ENCODE measurements at regions not wholly inside any gene's neighbourhood (a gene's known extent, or its start where the extent isn't known, plus 50 kb on each side); places are given as distances from the start of the nearest gene placed in this dataset.
A peak's percentile ranks its signal among the peaks of the same experiment; 100 is the strongest.
"Not testable (repeated sequence)": the region's sequence is repeated elsewhere in the genome, so short reads cannot be mapped to it uniquely, and the experiment has no call there.

DNA sequence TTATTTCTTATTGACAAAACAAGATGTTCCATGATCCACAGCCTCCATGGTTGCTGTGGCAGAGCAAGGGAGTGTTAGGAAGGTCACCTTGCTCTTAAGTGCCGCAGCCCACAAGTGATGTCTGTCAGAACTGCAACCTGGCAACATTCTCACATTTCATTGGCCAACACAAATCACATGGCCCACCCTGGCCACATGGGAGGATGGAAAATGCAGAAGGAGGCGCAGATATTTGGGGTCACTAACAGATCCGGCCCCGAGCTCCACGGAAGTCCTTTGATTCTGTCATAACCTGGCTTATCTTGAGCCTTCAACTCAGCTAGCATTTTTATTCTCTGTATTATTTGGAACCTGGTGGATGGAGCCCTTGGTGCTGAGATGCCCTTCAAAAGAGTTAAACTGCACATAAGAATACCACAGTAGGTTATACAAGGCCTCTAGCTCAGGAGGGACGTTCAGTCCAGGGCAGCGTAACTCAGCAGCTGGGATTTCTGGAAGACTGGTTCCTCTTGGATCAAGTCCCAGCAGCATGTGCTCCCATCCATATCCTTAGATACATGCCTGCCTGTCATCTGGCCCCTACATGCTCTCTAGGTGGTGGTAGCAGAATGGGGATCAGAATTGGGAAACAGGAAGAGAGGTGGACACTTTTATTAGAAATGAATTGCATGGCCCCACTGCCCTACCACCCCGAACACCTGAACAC lies 508.1 kb downstream of the HAPSTR1 start:
- no peak for DNase-seq

DNA sequence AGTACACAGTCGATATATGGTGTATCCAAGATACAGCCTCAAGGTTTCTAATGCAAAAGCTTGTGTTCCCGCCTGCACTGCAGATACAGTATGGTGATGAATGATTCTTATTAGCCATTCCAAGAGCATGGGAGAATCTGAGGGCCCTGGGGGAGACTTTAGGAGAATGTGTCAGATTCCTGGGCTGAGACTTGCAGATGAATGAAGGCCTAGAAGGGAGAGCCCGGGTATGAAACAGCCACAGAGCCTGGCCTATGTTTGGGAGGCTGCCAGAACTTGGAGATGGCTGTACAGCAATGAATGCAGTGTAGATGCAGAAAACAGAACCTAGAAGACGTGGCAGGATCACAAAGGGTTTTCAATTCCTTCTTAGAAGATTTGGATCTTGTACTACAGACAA lies 510.7 kb downstream of the HAPSTR1 start:
- DNase-seq, result no peak

DNA sequence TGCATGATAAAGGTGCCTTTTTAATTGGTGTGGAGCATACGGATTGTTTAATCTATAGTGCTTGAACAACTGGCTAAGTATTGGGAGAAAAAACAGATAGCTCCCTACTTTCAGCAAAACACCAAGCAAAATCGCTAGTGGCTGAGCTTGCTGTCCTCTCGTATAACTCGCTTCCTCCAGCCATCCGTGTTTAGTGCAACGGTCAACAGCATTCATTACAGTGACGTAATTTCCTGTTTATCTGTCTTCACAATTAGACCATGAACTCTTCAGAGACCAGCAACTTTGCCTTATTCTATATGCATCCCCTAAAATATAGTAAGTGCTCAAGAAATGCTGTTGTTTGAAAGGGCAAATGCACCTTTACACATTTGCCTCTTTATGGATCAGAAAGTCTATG lies 511.9 kb downstream of the HAPSTR1 start:
- DNase-seq, result no peak

DNA sequence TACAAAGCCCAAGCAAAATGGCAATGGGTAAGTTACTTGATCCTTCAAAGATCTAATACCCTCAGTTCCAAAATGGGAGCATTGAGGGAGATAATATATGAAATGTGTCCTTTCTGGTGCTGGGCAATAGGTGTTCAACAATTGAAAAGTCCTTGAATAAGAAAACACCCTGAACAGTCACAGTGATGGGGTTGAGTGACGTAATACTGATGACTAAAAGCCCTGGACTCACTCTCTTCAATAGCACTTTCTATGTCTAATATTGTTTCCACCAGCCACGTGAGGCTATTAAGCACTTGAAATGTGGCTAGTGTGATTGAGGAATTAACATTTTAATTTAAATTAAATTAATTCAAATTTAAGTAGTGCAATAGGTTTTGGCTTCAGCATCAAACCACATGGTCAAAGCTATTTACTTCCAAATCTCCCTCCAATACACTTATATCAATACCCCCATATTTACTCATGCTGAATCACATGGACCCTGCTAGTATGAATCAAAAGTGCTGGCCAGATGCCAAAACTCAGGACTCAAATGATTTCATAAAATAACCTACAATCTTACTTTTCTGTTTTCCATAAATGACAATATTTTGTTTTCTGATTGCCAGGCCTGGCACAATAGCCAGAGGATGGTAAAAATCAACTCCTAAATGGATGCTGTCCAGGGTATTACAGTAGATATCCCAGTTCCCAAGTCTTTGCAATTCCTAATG lies 516.2 kb downstream of the HAPSTR1 start:
- DNase-seq, result no peak

DNA sequence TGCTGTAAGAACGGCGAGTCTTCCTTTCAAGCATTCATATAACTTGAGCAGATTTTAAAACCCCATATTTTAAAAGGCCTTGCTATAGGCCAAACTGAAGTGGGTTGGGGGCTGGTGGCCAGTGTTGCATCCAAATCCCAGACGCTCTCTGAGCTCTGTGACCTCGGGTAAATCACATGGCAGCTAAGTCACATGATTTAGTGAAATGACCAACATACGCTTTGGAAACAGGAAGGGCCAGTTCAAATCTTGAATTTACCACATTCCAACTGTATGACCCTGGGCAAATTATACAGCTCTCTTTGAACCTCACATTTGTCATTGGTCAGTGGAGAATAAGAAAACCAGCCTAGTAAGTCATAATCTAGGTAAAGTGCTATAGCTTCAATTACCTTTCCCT lies 519.3 kb downstream of the HAPSTR1 start:
- DNase-seq, result no peak

DNA sequence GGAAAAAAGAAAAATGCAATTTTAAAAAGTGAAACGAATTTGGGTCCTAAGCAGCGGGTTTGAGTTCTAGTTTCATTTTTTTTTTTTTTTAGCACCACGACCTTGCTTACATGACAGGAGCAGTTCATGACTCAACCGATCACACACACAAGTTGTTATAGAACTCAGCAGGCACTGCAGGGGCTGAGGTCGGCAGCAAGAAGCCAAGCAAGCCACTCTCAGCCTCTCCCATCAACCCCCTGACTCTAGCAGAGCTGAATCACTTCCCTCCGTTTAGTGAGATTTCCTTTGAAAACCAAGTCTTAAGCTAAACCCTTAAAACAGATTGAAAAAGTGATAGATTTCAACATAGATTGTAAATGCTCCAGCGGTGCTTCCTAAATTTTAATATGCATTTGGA lies 520.8 kb downstream of the HAPSTR1 start:
- DNase-seq, result no peak

DNA sequence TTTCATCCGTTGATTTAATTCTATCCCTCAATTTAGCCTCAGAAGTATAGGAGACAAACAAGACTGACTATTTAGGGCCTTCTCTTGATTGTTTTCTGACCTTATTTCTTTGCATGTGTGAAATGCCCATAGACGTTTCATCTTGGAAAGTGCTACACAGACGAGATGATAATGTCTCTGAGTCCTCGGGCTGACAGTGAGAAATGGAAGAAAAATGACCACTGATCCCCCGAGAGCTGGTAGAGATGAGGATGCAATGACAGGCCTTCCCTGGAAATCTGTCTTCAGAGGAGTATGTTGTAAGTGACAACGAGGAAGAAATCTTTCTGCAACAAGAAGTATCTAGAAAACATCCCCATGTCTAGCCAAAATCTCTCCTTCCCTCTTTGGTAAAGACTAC lies 522.9 kb downstream of the HAPSTR1 start:
- no peak for DNase-seq

DNA sequence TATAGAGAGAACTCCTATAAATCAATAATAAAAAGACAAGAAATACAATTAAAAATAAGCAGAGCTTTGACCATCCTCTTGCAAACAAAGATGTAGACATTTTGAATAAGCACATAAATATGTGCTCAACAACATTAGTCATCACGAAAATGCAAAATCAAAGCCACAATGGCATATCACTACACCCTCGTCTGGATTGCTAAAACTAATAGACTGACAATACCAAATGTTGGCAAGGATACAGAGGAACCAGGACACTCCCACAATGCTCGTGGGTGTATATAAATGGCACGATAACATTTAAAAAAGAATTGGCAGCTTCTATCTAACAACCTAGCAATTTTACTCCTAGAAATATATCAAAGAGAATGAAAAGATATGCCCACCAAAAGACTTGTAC lies 530.8 kb downstream of the HAPSTR1 start:
- no peak for DNase-seq

DNA sequence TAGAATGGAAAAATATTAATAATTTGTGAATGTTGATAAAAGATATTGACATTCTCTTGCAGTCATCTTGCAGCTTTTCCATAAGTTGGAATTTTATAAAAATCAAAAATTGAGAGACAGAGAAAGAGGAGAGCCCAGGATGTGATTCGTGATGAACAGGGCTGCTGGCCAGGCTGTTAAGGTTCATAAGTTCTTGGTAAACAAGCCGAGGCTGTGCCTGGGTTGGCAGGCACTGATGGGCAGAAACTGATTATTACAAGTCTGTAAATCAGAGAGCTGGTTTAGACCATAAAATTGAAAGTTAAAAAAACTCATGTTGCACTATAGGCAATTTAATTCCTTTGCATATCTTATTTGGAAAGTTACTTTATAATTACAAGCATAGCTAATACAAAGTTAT lies 533.7 kb downstream of the HAPSTR1 start:
- no peak for DNase-seq

DNA sequence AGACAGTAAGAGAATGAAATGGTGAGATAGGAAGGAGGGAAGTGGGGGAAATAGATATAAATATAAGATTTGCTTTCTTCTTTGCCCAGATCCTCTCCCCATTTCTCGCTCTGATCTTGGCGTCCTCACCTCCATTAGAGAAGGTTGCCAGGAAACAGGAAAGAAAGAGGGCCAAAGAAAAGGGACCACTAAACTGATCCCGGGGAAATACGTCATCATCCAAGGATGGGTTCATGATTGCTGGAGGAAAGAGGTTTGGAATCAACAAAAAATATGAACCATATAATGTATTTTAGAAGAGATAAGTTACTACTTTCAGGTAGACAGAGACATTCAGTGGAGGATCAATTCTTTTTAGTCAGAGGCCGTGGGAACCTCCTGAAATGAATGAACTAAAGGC lies 536.0 kb downstream of the HAPSTR1 start:
- no peak for DNase-seq

DNA sequence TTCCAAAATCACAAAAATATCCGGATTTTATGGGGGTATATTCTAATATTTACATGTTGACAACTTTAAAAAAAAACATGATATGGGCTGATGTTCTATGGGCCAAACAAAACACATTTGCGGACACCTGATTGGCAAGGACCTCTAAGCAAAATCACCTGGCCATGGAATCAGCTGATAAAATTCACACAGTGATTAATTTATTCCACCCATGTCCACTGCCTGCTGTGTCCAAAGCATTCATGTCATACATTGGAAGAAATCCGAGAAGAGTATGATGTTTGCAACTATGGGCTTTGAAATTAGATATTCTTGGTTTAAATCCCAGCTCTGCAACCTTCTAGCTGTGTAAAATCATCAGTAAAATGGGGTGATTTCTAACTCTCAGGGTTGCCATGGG lies 538.7 kb downstream of the HAPSTR1 start:
- DNase-seq, result no peak

DNA sequence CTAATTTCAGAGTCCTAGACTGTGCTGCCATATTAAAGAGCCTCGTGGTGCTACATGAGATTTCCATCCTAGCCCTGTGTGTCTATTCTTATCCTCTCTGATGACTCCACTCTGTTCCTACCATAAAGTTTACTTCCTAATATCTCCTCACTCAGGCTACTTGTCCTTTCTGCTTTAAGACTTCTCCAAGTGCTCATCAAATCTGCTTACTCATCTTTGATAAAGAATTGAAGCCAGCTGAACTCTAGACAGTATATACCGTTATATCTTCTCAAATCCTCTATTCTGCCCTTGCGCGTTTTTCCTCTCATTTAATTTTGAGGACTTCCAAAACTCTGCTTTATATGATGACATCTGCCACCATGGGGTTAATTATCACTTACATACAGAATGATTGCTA lies 539.5 kb downstream of the HAPSTR1 start:
- DNase-seq, result no peak

DNA sequence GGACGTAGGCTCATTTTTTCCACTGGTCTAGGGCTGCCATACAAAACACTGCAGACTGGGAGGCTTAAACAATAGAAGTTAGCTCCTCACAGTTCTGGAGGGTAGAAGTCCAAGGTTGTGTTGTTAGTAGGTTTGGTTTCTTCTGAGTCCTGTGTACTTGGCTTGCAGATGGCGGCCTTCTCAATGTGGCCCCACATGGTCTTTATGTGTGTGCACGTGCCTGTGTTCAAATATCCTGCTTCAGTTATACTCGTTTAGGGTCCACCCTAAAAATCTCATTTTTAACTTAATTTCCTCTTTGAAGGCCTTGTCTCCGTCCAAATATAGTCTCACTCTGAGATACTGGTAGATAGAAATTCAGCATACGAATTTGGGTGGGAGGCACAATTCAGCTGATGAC lies 542.4 kb downstream of the HAPSTR1 start:
- no peak for DNase-seq

DNA sequence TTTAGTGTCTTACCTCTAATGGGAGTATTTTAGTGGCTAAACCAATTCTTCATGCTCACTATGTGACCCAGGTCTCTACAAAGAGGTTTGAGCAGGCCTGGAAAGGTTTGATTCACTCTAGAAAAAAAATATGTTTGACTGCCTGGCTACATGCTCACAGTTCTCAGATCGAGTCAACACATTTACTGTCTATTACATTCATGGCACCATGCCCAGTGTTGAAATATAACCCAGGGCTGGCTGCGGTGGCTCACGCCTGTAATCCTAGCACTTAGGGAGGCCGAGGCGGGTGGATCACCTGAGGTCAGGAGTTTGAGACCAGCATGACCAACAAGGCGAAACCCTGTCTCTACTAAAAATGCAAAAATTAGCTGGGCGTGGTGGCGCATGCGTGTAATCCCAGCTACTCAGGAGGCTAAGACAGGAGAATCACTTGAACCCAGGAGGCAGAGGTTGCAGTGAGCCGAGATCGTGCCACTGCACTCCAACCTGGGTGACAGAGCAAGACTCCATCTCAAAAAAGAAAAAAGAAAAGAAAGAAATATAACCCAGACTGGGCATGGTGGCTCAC lies 543.8 kb downstream of the HAPSTR1 start:
- DNase-seq, result not testable (repeated sequence)

DNA sequence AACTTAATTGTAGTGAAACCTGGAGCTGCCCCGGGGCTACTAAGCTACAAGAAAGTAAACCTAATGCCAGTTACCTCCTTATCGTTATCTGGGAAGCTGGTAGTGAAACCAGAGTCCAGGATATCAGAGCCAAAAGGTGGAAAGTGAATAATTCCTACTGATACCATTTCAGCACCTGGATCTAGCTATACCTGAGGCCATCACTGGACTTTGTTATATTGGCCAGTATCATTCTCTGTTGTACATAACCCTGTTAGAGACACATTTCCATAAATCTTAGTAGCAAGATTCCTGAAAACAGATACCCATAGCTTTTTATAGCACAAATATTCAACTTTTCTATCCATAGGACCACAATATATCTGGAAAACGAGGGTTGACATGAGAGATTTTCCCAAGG lies 538.0 kb downstream of the GRIN2A start:
- DNase-seq, result no peak

DNA sequence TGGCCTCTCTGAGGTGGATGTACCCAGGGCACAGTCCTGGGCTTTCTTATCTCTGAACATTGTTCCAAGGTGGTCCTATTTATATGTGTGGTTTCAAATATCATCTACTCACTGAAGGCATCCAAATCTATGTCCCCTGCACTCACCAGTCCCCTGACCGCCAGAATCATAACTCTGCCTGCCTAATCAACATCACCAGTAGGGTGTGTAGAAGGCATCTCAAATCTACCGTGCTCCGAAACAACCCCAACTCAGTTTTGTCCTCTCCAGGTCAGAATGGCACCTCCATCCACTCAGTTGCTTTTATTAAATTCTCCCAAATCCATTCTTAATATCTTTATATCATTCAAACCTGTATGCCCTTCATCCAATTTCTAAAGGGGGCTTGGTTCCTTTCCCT lies 536.3 kb downstream of the GRIN2A start:
- no peak for DNase-seq

DNA sequence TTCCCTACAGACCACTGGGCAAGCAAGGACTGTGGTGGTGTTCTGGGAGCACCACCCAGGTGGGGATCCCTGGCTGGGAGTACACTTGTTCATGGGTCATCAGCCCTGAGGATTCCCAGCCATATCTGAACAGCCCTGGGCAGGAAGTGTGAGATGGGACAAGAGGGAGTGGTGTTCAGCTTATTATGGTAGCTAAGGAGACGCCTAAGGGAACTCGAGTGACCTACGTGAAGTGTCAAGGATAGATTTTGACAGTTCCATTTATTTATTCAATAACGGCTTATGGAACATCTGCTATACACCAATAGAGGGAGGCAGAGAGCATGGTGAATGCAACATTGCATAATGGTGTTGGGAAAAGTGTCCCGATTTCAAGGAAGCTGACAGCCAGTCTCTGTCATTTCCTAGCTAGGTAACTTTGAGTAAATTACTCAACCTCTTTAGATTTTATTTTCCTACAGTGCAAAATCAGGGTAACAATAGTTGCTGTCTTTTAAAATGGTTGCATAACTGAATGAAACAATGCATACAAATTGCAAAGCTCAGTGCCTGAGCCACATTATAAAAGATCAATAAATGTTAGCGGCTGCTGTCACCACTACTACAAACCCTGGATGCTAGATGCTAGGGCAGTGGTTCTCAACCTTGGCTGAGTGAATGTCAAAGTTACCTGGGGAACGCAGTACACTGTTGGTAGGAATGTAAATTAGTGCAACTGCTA lies 534.1 kb downstream of the GRIN2A start:
- peak; percentile 5 for DNase-seq

DNA sequence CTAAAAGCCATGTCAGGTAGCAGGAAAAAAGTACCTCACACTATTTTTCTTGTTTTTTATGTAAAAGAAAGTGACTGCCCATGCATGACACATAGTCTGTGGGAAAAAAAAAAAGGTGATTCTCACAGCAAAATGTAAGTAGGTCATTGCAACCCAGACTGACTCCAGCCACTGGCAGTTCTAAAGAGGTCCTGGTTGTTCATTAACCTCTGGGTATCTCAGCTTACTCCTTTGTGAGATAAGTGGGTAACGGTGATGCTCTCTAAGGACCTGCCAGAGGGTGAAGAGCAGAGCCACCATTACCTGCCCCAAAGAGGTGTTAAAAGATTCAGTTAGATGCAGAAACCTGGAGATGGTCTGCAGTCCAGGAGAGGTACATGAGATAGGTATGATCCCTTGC lies 531.9 kb downstream of the GRIN2A start:
- DNase-seq, result no peak

DNA sequence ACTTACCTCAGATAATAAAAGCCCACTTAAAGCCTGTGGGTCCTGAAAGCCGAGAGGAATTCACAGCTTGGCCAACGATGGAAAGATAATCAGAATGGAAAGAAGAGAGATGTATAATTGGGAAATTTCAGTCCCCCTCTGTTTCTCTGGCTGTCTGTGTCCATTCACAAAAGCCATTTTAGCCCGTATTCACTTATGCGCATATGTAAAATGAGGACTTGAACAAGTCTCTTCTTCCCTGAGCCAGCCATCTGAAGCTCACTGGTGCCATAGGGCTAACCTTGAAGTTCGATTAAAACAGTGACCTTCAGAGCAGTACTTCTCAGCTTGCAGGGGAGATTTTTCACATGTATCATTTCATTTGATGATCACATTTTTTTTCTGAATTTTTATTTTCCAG lies 527.2 kb downstream of the GRIN2A start:
- no peak for DNase-seq

DNA sequence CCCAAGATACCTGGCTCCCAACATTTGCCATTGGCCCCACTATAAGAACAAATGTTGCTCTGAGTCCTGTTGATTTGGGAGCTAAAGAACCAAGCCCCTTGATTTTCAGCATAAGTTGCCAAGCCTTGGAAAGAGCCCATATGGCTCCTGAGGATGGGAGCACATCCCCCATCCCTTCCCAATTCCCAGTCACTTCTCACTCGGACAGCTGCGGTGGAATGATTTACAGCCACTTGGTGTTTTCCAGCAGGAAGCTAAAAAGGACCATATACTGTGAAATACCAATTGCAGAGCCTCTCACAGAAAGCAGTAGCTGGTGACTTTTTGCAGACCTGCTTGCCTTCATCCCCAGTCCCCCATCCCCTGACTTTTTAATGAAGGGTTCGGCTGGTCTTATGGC lies 524.6 kb downstream of the GRIN2A start:
- peak; percentile 57 for DNase-seq

DNA sequence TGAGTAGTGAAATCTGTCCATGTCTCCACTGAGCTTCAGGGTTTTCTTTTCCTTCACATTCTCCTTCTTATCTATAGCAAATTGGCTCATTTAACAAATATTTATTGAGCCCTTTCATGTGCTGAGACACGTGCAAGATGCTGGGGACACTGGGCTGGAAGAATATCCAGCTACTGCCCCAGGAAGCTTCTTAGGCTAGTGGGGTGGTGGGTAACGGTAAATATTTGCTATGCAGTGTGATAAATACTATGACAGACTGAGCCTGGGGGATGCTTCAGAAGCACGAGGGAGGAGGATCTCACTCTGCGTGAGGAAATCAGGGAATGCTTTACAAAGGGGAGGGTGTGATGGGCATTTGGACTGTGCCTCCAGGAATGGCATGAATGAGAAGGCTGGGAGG lies 524.1 kb downstream of the GRIN2A start:
- DNase-seq, result no peak

DNA sequence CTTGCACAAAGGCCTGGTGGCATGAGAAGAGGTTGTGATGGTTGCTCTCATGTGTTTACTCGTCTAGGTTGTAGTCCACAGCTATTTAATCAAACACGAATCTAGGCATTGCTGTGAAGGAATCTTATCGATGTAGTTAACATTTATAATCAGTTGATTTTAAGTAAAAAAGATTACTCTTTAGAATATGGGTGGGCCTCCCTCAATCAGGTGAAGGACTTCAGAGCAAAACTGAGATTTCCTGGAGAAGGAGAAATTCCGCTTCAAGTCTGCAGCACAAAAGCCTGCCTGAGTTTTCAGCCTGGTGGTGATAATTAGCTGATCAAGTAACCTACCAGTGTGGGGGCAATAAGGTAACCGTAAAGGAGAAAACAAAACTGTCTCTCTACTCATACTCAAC lies 523.6 kb downstream of the GRIN2A start:
- no peak for DNase-seq

DNA sequence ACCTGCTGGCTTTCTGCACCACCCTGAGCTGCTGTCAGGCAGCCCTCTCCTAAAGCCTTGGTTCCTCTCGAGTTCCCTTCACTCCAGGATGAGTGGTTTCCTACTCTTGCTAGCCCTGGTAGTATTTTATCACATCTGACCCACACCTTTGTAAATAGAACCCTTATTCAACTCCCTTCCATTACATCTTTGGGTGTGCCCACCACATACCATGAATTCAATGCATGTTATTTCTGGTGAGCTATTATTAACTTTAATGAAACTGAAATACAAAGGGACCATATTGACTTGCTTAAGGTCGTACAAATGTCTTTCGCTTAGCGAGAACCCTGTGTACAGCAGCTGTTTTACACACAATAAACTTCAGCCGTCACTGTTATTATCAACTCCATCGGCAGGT lies 521.3 kb downstream of the GRIN2A start:
- no peak for DNase-seq
